ES-I3 (cell line): ENCODE measurements at regions not wholly inside any gene's neighbourhood (a gene's known extent, or its start where the extent isn't known, plus 50 kb on each side); places are given as distances from the start of the nearest gene placed in this dataset.

Experiments used
- H3K36me3 ChIP-seq: 2 replicates; pipeline ENCODE4 v1.6.1; 2013; ENCODE audit warnings: mild to moderate bottlenecking, low read length, control low read depth, moderate library complexity; ENCODE audit not compliant: insufficient read depth
- H3K4me1 ChIP-seq: 2 replicates; pipeline ENCODE4 v1.6.1; 2013; ENCODE audit warnings: mild to moderate bottlenecking, control low read depth, low read length; ENCODE audit not compliant: insufficient read depth
- H3K9ac ChIP-seq: 2 replicates; pipeline ENCODE4 v1.6.1; 2013; ENCODE audit warnings: low read depth, mild to moderate bottlenecking, low read length, moderate library complexity
- H3K9me3 ChIP-seq: 2 replicates; pipeline ENCODE4 v1.6.1; 2013; ENCODE audit warnings: mild to moderate bottlenecking, low read length, moderate library complexity; ENCODE audit not compliant: control insufficient read depth, insufficient read depth

GRCh38 chr14:54275997-54276725 lies 120.6 kb upstream of the CDKN3 start:
- Histone ChIP-seq H3K9me3 (no peaks in the 10 kb centered on the region), H3K36me3 (no peaks in the 10 kb centered on the region), H3K9ac (no peak overlapping the region), H3K4me1 (no peaks in the 10 kb centered on the region)

- peaks cover 5% of the 10 kb centered on the region; the same call in 1 of the 2 replicates for H3K9me3 ChIP-seq
- H3K9ac ChIP-seq: no peak overlapping the region
- no peaks in the 10 kb centered on the region for H3K4me1 ChIP-seq
- no peaks in the 10 kb centered on the region for H3K36me3 ChIP-seq
These were observed 118.7 kb upstream of the CDKN3 start for GRCh38 chr14:54278087-54278486.

GRCh38 chr14:54278665-54279295 lies 118.0 kb upstream of the CDKN3 start:
- Histone ChIP-seq H3K36me3 (no peaks in the 10 kb centered on the region), H3K4me1 (no peaks in the 10 kb centered on the region), H3K9me3 (peaks cover 5% of the 10 kb centered on the region; the same call in 1 of the 2 replicates), H3K9ac (no peak overlapping the region)

GRCh38 chr14:54282849-54283248 lies 114.0 kb upstream of the CDKN3 start:
- Histone ChIP-seq H3K9me3 (peaks cover 5% of the 10 kb centered on the region; the same call in 1 of the 2 replicates), H3K4me1 (no peaks in the 10 kb centered on the region), H3K36me3 (no peaks in the 10 kb centered on the region), H3K9ac (no peak overlapping the region)

- Histone ChIP-seq H3K36me3 (no peaks in the 10 kb centered on the region), H3K9me3 (peaks cover 5% of the 10 kb centered on the region; the same call in 1 of the 2 replicates), H3K4me1 (no peaks in the 10 kb centered on the region), H3K9ac (no peak overlapping the region)
These were observed 111.8 kb upstream of the CDKN3 start for GRCh38 chr14:54285030-54285429.

- Histone ChIP-seq H3K9ac (no peak overlapping the region), H3K9me3 (no peaks in the 10 kb centered on the region), H3K36me3 (no peaks in the 10 kb centered on the region), H3K4me1 (no peaks in the 10 kb centered on the region)
These were observed 105.2 kb upstream of the CDKN3 start for GRCh38 chr14:54291491-54292191.

GRCh38 chr14:54294802-54295201 lies 102.0 kb upstream of the CDKN3 start:
- Histone ChIP-seq H3K9me3 (no peaks in the 10 kb centered on the region), H3K4me1 (no peaks in the 10 kb centered on the region), H3K9ac (no peak overlapping the region), H3K36me3 (no peaks in the 10 kb centered on the region)

GRCh38 chr14:54299410-54300363 lies 97.1 kb upstream of the CDKN3 start:
- Histone ChIP-seq H3K9me3 (no peaks in the 10 kb centered on the region), H3K9ac (no peak overlapping the region), H3K4me1 (no peaks in the 10 kb centered on the region), H3K36me3 (no peaks in the 10 kb centered on the region)

GRCh38 chr14:54300881-54301280 lies 95.9 kb upstream of the CDKN3 start:
- Histone ChIP-seq H3K9ac (no peak overlapping the region), H3K9me3 (no peaks in the 10 kb centered on the region), H3K36me3 (no peaks in the 10 kb centered on the region), H3K4me1 (no peaks in the 10 kb centered on the region)

- Histone ChIP-seq H3K4me1 (no peaks in the 10 kb centered on the region), H3K9ac (no peak overlapping the region)
These were observed 95.4 kb upstream of the CDKN3 start for GRCh38 chr14:54301359-54301758.

GRCh38 chr14:54306806-54307205 lies 90.0 kb upstream of the CDKN3 start:
- no peaks in the 10 kb centered on the region for H3K36me3 ChIP-seq
- H3K9ac ChIP-seq: no peak overlapping the region
- H3K9me3 ChIP-seq: no peaks in the 10 kb centered on the region
- peaks cover 2% of the 10 kb centered on the region; the same call in 1 of the 2 replicates for H3K4me1 ChIP-seq

More at GRCh38 chr14:54301359-54301758, 95.4 kb upstream of the CDKN3 start:
- Histone ChIP-seq H3K36me3 (no peaks in the 10 kb centered on the region), H3K9me3 (no peaks in the 10 kb centered on the region)

- H3K4me1 ChIP-seq: peaks cover 11% of the 10 kb centered on the region
- no peaks in the 10 kb centered on the region for H3K36me3 ChIP-seq
- H3K9ac ChIP-seq: no peak overlapping the region
- no peaks in the 10 kb centered on the region for H3K9me3 ChIP-seq
These were observed 87.2 kb upstream of the CDKN3 start for GRCh38 chr14:54309615-54310014.

GRCh38 chr14:54310151-54310850 lies 86.5 kb upstream of the CDKN3 start:
- Histone ChIP-seq H3K36me3 (no peaks in the 10 kb centered on the region), H3K9me3 (no peaks in the 10 kb centered on the region), H3K4me1 (peaks cover 11% of the 10 kb centered on the region), H3K9ac (no peak overlapping the region)
